Fibroblast of lung (primary cell): ENCODE measurements at regions not wholly inside any gene's neighbourhood (a gene's known extent, or its start where the extent isn't known, plus 50 kb on each side); places are given as distances from the start of the nearest gene placed in this dataset.

ENCODE experiments used
- DNase-seq, 2 donors: peaks; one replicate each; pipeline versions ENCODE4 v3.0.0 to v3.0.0-alpha.2; 2010; ENCODE audit warnings: low read depth in 2 of 2
- H2AFZ ChIP-seq: 2 replicates; pipeline ENCODE4 v1.5.1; 2012; ENCODE audit warnings: low read length, control low read depth, inconsistent platforms
- H3K27ac ChIP-seq: 2 replicates; pipeline ENCODE4 v1.5.1; 2011; ENCODE audit warnings: low read length, control low read depth; ENCODE audit not compliant: insufficient read depth
- H3K27me3 ChIP-seq: 2 replicates; pipeline ENCODE4 v1.5.1; 2011; ENCODE audit warnings: mild to moderate bottlenecking, low read length; ENCODE audit not compliant: control insufficient read depth, insufficient read depth
- H3K36me3 ChIP-seq: 2 replicates; pipeline ENCODE4 v1.5.1; 2011; ENCODE audit warnings: low read length; ENCODE audit not compliant: control insufficient read depth, insufficient read depth
- H3K4me1 ChIP-seq: 2 replicates; pipeline ENCODE4 v1.5.1; 2011; ENCODE audit warnings: low read length; ENCODE audit not compliant: control insufficient read depth, insufficient read depth; ENCODE audit errors: extremely low read depth
- H3K4me2 ChIP-seq: 2 replicates; pipeline ENCODE4 v1.5.1; 2011; ENCODE audit warnings: low read length, control low read depth; ENCODE audit not compliant: insufficient read depth; ENCODE audit errors: extremely low read depth
- H3K4me3 ChIP-seq, 4 experiments: fragments of 200-600 bp in 1 of 4; sonication (generic) in 1 of 4; replicated peaks in 1 of 4; 2 replicates each; pipeline ENCODE4 v1.5.1; 2011 to 2016; ENCODE audit warnings: low read length in 4 of 4, low read depth in 3 of 4, mild to moderate bottlenecking in 3 of 4, control low read depth in 2 of 4, inconsistent platforms in 1 of 4, mixed read lengths in 1 of 4; ENCODE audit not compliant: insufficient read depth in 1 of 4; ENCODE audit errors: control extremely low read depth in 1 of 4
- H3K79me2 ChIP-seq: 2 replicates; pipeline ENCODE4 v1.5.1; 2012; ENCODE audit warnings: mild to moderate bottlenecking, low read length, inconsistent platforms; ENCODE audit not compliant: control insufficient read depth, insufficient read depth
- H3K9ac ChIP-seq: 2 replicates; pipeline ENCODE4 v1.5.1; 2011; ENCODE audit warnings: mild to moderate bottlenecking, low read length, control low read depth; ENCODE audit not compliant: insufficient read depth
- H3K9me3 ChIP-seq: 2 replicates; pipeline ENCODE4 v1.5.1; 2012; ENCODE audit warnings: low read depth, low read length; ENCODE audit not compliant: control insufficient read depth, insufficient read depth
- H4K20me1 ChIP-seq: 2 replicates; pipeline ENCODE4 v1.5.1; 2011; ENCODE audit warnings: low read length; ENCODE audit not compliant: control insufficient read depth, insufficient read depth; ENCODE audit errors: extremely low read depth
- CTCF ChIP-seq, 2 donors: IDR thresholded peaks in 1 of 2; conservative IDR thresholded peaks in 1 of 2; 1 replicate in 1 of 2; 2 replicates in 1 of 2; pipeline ENCODE4 v1.5.1; 2011 to 2012; ENCODE audit warnings: low read length in 2 of 2, control low read depth in 1 of 2, inconsistent platforms in 1 of 2, low read depth in 1 of 2, mild to moderate bottlenecking in 1 of 2
- EZH2 ChIP-seq: IDR thresholded peaks from 2 replicates; pipeline ENCODE4 v1.5.1; 2012; ENCODE audit warnings: low read length, control low read depth, mild to moderate bottlenecking; ENCODE audit errors: missing control alignments

- H3K79me2 ChIP-seq: no peaks in the 10 kb centered on the region
- no peaks in the 10 kb centered on the region for H3K9me3 ChIP-seq
- no peak overlapping the region for H3K4me3 ChIP-seq
- TF ChIP-seq CTCF (conservative IDR thresholded peaks at IDR 0.05 in 1 of 2, IDR thresholded peaks at IDR 0.05 in 1 of 2; ENCODE audit: low read depth in 1 of 2, low read length in 2 of 2) (no peak), EZH2 (no peak)
- H2AFZ ChIP-seq: no peak overlapping the region
- DNase-seq: no peak
- H3K27me3 ChIP-seq: no peaks in the 10 kb centered on the region
- no peaks in the 10 kb centered on the region for H4K20me1 ChIP-seq
- no peak overlapping the region for H3K4me2 ChIP-seq
- H3K4me1 ChIP-seq: no peaks in the 10 kb centered on the region
- no peaks in the 10 kb centered on the region for H3K36me3 ChIP-seq
- H3K9ac ChIP-seq: no peak overlapping the region
- no peak overlapping the region for H3K27ac ChIP-seq
Observed at GRCh38 chr5:90338712-90339372, 70.7 kb downstream of the CETN3 start.

- Histone ChIP-seq H3K4me2 (no peak overlapping the region), H3K27ac (no peak overlapping the region), H3K79me2 (no peaks in the 10 kb centered on the region), H2AFZ (no peak overlapping the region), H4K20me1 (no peaks in the 10 kb centered on the region), H3K9me3 (no peaks in the 10 kb centered on the region), H3K36me3 (no peaks in the 10 kb centered on the region), H3K4me1 (no peaks in the 10 kb centered on the region), H3K9ac (no peak overlapping the region), H3K27me3 (no peaks in the 10 kb centered on the region), H3K4me3 (no peak overlapping the region)
- TF ChIP-seq CTCF (conservative IDR thresholded peaks at IDR 0.05 in 1 of 2, IDR thresholded peaks at IDR 0.05 in 1 of 2; ENCODE audit: low read depth in 1 of 2, low read length in 2 of 2) (no peak), EZH2 (no peak)
- DNase-seq: no peak
Observed at GRCh38 chr5:90337449-90338052, 72.0 kb downstream of the CETN3 start.

DNA sequence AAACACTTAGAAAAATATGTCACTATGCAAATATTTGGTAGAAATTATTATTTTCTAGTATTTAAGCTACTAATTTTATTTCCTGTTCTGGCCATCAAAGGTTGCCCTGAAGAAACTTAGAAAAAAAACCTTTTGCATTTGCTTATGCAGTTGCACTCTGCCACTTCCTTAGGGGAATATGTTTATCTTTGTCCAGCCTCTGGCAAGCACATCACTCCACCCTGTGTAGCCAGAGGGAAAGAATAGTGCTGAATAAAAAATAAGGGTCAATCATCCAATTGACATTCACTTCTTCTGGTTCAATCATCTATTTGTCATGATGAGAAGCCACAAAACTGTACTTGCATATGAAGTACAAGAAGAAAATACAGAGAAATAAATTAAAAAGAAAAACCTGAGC lies 72.8 kb downstream of the CETN3 start:
- no peaks in the 10 kb centered on the region for H3K79me2 ChIP-seq
- no peaks in the 10 kb centered on the region for H4K20me1 ChIP-seq
- H3K4me2 ChIP-seq: no peak overlapping the region
- no peak overlapping the region for H2AFZ ChIP-seq
- no peak overlapping the region for H3K4me3 ChIP-seq
- H3K27me3 ChIP-seq: no peaks in the 10 kb centered on the region
- TF ChIP-seq EZH2 (no peak), CTCF (conservative IDR thresholded peaks at IDR 0.05 in 1 of 2, IDR thresholded peaks at IDR 0.05 in 1 of 2; ENCODE audit: low read depth in 1 of 2, low read length in 2 of 2) (no peak)
- H3K9ac ChIP-seq: no peak overlapping the region
- H3K4me1 ChIP-seq: no peaks in the 10 kb centered on the region
- H3K9me3 ChIP-seq: no peaks in the 10 kb centered on the region
- no peak overlapping the region for H3K27ac ChIP-seq
- no peaks in the 10 kb centered on the region for H3K36me3 ChIP-seq
- no peak for DNase-seq
